ENCODE measurements at regions not wholly inside any gene's neighbourhood (a gene's known extent, or its start where the extent isn't known, plus 50 kb on each side); places are given as distances from the start of the nearest gene placed in this dataset.

DNA sequence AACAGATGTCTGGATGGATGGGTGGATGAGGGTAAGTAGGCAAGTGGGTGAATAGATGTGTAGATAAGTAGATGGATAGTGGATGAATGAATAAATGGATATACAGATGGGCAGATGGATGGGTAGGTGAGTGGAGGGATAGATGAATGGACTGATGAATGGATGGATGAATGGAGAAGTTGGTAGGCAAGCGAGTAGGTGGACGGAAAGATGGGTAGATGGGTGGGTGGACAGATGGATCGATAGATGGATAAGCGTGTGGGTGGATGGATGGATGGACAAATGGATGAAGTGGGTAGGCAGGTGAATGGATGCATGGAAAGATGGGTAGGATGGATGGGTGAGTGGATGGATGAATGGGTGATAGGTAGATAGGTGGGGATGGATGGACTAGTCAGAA lies 393.2 kb downstream of the SHANK2 start:
- no peak for TF ChIP-seq JUND (IDR thresholded peaks at IDR 0.05; ENCODE audit: low read depth)
- DNase-seq (ENCODE audit: low read depth in 1 of 2, low spot score in 1 of 2), result no peak
- in situ Hi-C loops (cut with HindIII; ENCODE audit: low pct_unique_long_range_greater_than_20kb, low sequenced_read_pairs), result no loop called here

DNA sequence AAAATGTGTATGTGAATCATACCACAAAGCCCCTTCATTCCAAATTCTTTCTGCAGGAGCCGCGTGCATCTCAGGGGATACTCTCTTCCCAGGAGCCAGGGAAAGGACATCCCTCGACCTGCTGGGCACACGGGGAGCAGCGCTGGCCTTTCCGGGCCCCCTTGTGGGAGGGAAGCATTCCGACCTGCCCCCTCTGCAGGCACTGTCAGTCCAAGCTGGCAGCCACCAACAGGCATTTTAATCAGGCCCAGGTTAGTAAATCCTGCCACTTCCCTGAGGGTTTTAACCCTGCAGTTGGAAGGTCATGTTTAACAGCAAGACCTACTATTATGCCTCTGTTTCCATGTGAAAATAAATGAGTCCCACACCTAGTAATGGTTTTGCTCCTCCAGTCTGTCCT lies 391.5 kb downstream of the SHANK2 start:
- TF ChIP-seq JUND (IDR thresholded peaks at IDR 0.05; ENCODE audit: low read depth), result no peak
- in situ Hi-C loops (cut with HindIII; ENCODE audit: low pct_unique_long_range_greater_than_20kb, low sequenced_read_pairs), result no loop called here
- no peak for DNase-seq (ENCODE audit: low read depth in 1 of 2, low spot score in 1 of 2)

DNA sequence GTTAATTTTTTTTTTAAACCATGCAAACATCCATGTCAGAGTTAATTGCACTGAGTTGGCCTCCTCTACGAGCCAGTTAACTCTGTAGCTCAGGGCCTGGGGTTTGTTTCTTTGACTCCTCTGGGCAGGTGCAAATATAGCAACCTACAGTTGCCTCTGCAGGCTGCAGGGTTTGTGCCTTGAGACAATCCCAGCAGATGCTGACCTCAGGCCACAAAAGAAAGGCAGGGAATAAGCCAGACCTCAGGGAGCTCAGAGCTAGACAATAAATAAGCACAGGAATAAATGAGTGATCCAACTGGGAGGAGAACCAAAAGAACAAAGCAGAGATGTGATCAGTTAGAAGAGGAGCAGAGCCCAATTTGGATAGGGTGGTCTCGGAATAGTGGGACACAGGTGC lies 390.8 kb downstream of the SHANK2 start:
- in situ Hi-C loops (cut with HindIII; ENCODE audit: low pct_unique_long_range_greater_than_20kb, low sequenced_read_pairs), result no loop called here
- no peak for TF ChIP-seq JUND (IDR thresholded peaks at IDR 0.05; ENCODE audit: low read depth)
- DNase-seq (ENCODE audit: low read depth in 1 of 2, low spot score in 1 of 2), result no peak

DNA sequence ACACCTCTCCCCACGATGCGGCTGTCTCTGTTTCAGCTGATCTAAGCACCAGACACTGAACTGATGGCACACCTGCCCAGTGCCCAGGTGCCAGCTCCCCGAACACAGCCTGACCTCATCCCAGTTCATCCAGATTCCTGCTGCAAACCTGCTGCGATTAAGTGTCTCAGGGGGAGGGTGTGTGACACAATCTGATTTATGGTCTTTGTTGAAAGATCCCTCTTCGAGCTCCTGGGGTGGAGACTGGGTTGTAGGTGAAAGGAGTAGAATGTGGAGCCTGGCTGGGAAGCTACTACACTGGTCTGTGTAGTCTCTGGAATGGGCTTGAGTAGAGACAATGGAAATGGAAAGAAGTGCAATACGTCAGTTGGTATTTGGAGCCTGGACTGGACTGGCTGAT lies 390.3 kb downstream of the SHANK2 start:
- DNase-seq (ENCODE audit: low read depth in 1 of 2, low spot score in 1 of 2), result no peak
- in situ Hi-C loops (cut with HindIII; ENCODE audit: low pct_unique_long_range_greater_than_20kb, low sequenced_read_pairs), result no loop called here
- TF ChIP-seq JUND (IDR thresholded peaks at IDR 0.05; ENCODE audit: low read depth), result no peak

DNA sequence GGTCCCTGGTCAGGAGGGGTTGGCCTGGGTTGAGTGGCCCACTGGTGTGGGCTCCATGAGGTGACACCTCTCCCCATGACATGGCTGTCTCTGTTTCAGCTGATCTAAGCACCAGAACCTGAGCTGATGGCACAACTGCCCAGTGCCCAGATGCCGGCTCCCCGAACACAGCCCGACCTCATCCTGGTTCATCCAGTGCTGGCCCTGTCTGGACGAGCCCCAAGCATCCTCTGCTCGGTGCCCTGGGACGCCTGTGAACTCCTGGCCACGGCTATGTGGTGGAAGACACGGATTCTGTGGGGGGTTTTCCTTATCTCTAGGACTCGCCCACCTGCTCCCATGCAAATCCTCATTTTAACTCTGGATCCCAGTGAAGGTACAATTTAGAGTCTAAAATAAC lies 389.2 kb downstream of the SHANK2 start:
- DNase-seq (ENCODE audit: low read depth in 1 of 2, low spot score in 1 of 2), result no peak
- in situ Hi-C loops (cut with HindIII; ENCODE audit: low pct_unique_long_range_greater_than_20kb, low sequenced_read_pairs), result no loop called here
- TF ChIP-seq JUND (IDR thresholded peaks at IDR 0.05; ENCODE audit: low read depth), result no peak

DNA sequence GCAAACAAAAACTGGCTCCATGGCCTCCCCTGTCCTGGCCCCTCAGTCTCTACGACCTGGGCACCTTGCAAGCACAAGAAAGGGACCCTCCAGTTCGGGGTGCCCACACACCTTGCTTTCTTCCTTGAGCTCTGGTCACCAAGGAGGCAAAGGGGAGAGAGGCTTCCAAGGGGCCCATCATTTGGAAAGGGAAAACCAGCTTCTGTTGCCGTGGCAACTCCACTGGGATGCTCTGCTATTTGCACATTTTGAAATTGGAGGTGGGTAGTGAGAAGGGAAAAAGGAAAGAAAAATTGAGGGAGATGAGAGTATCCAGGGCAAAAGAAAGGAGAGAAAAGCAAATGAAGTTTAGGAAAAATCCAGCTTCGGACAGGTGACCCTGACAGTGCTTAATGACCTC lies 388.4 kb downstream of the SHANK2 start:
- DNase-seq (ENCODE audit: low read depth in 1 of 2, low spot score in 1 of 2), result no peak
- TF ChIP-seq JUND (IDR thresholded peaks at IDR 0.05; ENCODE audit: low read depth), result no peak
- in situ Hi-C loops (cut with HindIII; ENCODE audit: low pct_unique_long_range_greater_than_20kb, low sequenced_read_pairs), result no loop called here

DNA sequence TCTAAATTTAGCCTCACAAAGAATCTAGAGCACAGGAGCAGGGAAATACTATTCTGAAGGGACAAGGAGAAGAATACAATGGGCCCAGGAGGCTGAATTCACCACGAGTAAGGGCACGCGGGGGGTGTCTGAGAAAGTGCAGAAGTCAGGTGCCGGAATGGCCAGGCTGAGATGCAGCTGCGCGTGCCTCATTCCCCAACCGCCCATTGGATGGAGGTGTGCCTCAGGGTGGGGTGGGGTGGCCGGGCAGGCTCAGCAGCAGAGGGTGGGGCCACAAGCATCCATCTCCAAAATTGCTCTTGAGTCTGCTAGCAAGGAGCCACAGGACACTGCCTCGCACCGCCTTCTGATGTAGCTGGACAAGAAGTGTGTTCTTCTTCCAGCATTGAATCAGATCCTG lies 387.0 kb downstream of the SHANK2 start:
- DNase-seq (ENCODE audit: low read depth in 1 of 2, low spot score in 1 of 2), result no peak
- in situ Hi-C loops (cut with HindIII; ENCODE audit: low pct_unique_long_range_greater_than_20kb, low sequenced_read_pairs), result no loop called here

DNA sequence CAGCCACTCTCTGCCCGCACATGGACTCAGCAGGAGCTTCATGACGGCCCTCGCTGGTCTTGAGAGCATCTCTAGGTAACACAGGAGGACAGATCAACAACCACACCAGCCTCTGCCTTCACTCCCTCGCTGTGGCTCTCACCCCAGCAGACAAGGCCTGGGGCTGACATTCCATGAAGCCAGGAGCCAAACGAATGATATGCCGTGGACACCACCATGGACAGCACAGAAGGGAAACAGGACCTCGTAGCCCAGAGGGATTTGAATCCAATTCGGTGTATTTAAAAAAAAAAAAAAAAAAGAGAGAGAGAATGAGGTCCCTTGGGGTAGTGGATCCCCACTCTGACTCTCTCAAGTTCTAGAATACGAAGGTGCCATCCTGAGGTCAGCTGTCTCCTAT lies 385.5 kb downstream of the SHANK2 start:
- no peak for TF ChIP-seq JUND (IDR thresholded peaks at IDR 0.05; ENCODE audit: low read depth)
- in situ Hi-C loops (cut with HindIII; ENCODE audit: low pct_unique_long_range_greater_than_20kb, low sequenced_read_pairs), result no loop called here
- no peak for DNase-seq (ENCODE audit: low read depth in 1 of 2, low spot score in 1 of 2)

More for the DNA sequence above, 387.0 kb downstream of the SHANK2 start:
- no peak for TF ChIP-seq JUND (IDR thresholded peaks at IDR 0.05; ENCODE audit: low read depth)

DNA sequence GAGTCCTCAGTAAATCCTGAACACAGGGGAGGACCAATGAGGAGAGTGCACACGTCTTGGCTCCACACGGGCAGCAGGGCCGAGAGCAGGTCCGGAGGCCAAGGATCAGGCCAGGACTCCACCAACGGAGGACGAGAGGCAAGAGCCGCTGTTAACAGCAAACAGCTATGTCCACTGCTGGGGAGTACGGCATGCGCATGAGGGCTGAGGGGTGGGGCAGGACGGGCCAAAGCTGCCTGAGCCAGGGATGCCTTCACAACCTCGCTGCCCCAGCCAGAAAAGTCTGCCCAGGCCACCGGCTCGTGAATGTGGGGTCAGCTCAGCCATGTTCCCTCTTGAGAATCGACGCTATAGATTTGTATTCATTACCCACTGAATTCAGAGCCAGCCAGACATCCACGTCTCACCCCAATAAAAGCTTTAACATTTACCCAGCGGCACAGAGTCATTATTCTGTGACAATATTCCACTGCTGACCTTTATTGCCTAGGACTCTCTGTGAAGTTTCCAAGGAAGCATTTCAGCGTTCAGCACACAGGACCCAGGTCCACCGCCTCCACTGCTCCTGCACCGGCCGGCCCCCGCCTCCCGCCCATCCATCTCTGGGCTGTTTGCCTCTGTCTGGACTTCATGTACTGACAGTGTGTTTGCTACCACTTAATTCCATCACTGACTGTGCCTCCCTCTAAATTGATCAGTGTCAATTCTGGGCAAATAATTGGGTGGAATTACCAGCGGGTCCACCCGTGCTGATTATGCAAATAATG lies 384.9 kb downstream of the SHANK2 start:
- no peak for TF ChIP-seq JUND (IDR thresholded peaks at IDR 0.05; ENCODE audit: low read depth)
- DNase-seq (ENCODE audit: low read depth in 1 of 2, low spot score in 1 of 2), result no peak
- in situ Hi-C loops (cut with HindIII; ENCODE audit: low pct_unique_long_range_greater_than_20kb, low sequenced_read_pairs), result no loop called here

DNA sequence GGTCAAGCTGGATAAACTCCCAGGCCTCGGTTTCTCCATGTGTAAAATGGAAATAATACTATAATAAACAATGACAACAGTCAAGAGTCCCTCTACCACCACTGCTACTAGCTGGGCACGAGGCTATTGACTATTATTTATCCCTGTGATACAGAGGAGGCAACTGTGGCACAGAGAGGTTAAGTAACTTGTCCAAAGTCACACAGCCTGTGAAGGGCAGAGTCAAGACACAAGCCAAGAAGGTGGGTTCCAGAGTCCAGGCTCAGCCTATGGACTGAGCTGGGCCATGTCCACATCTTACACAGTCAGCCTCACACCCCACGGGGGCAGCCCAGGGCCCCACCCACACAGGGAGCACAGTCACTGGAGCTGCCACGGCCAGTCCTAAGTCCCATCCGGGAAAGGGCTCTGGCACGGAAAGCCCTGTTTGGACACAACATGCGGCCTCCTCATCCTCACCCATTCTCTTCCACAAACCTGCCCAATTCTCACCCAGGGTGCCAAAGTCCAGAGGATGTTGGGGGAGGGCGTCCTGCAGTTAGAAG lies 384.0 kb downstream of the SHANK2 start:
- no peak for TF ChIP-seq JUND (IDR thresholded peaks at IDR 0.05; ENCODE audit: low read depth)
- in situ Hi-C loops (cut with HindIII; ENCODE audit: low pct_unique_long_range_greater_than_20kb, low sequenced_read_pairs), result no loop called here
- no peak for DNase-seq (ENCODE audit: low read depth in 1 of 2, low spot score in 1 of 2)

DNA sequence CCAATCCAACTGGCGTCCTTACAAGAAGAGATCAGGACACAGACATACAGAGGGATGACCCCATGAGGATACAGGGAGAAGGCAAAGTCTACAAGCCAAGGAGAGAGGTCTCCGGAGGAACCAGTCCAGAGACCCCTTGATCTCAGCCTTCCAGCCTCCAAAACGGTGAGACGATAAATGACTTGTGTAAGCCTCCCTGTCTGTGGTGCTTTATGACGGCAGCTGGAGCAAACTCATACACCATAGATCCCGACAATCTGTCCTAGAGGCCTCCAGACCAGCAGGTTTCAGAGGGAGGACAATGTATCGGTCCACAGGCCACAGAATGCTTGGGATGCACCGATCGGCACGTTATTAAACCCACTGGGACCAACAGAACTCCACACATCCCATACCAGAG lies 383.3 kb downstream of the SHANK2 start:
- DNase-seq (ENCODE audit: low read depth in 1 of 2, low spot score in 1 of 2), result no peak
- in situ Hi-C loops (cut with HindIII; ENCODE audit: low pct_unique_long_range_greater_than_20kb, low sequenced_read_pairs), result no loop called here
- TF ChIP-seq JUND (IDR thresholded peaks at IDR 0.05; ENCODE audit: low read depth), result no peak

DNA sequence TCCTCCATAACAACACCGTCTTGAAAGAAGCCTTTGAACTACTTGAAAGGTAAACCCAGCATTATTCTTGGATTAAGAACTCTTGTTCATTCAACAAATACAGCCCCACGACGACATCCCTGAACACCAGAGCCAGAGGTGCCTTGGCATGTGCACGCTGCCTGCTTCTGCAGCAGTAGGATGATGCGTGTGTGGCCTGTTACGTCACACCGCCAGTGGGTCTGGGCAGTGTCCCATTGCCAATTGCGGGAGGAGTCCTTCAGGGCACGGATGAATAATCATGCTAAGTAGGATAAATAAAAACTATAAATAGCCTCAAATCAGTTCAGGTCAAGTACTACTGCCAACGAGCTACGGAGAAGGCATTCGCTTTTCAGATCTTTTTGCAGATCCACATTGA lies 380.5 kb downstream of the SHANK2 start:
- no peak for DNase-seq (ENCODE audit: low read depth in 1 of 2, low spot score in 1 of 2)
- no peak for TF ChIP-seq JUND (IDR thresholded peaks at IDR 0.05; ENCODE audit: low read depth)
- in situ Hi-C loops (cut with HindIII; ENCODE audit: low pct_unique_long_range_greater_than_20kb, low sequenced_read_pairs), result no loop called here

DNA sequence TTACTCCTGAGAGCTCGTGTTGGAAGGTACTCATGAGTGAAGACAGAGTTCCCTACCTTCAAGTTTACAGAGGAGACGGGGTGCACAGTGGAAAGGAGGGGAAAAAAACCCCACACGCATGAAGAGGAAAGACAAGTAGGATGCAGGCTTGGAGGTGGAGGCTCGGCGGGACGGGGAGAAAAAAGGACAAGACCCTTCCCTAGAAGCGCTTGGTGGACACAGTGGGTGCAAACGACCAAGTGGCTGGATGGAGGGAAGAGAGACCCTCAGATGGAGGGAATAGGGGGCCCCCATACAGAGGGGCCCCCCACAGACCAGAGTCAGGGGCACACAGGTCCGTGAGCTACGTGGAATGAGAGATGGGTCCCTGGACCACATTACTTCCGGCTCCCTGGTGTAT lies 380.1 kb downstream of the SHANK2 start:
- TF ChIP-seq JUND (IDR thresholded peaks at IDR 0.05; ENCODE audit: low read depth), result no peak
- in situ Hi-C loops (cut with HindIII; ENCODE audit: low pct_unique_long_range_greater_than_20kb, low sequenced_read_pairs), result no loop called here
- no peak for DNase-seq (ENCODE audit: low read depth in 1 of 2, low spot score in 1 of 2)
